ENCODE measurements at regions not wholly inside any gene's neighbourhood (a gene's known extent, or its start where the extent isn't known, plus 50 kb on each side); places are given as distances from the start of the nearest gene placed in this dataset.

DNA sequence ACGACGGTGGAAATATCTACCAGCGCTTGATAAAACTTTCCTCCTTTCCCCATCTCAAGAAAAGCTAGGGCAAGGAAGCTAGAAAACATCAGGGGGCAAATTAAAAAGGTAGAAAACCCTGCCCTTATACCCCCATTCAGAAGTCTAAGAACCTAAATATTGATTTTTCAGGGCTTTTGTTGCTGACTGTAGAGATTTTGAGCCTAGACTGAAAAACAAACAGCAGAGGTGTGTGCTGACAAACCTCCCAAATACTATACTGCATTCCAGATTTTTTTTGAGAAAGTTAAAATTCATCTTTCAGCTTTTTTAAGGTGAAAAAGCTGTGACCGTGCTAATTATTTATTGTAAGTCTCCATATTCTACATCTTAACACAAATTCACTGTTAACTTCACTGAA lies 478.3 kb upstream of the SOX5 start:
- DNase-seq (ENCODE audit: low read depth), result no peak
- TF ChIP-seq, protein P1, sequence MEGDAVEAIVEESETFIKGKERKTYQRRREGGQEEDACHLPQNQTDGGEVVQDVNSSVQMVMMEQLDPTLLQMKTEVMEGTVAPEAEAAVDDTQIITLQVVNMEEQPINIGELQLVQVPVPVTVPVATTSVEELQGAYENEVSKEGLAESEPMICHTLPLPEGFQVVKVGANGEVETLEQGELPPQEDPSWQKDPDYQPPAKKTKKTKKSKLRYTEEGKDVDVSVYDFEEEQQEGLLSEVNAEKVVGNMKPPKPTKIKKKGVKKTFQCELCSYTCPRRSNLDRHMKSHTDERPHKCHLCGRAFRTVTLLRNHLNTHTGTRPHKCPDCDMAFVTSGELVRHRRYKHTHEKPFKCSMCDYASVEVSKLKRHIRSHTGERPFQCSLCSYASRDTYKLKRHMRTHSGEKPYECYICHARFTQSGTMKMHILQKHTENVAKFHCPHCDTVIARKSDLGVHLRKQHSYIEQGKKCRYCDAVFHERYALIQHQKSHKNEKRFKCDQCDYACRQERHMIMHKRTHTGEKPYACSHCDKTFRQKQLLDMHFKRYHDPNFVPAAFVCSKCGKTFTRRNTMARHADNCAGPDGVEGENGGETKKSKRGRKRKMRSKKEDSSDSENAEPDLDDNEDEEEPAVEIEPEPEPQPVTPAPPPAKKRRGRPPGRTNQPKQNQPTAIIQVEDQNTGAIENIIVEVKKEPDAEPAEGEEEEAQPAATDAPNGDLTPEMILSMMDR (IDR thresholded peaks at IDR 0.05; ENCODE audit: insufficient read depth, low read depth, low read length), result no peak
- no peak overlapping the region for H3K4me3 ChIP-seq (ENCODE audit: low read depth, low read length)

DNA sequence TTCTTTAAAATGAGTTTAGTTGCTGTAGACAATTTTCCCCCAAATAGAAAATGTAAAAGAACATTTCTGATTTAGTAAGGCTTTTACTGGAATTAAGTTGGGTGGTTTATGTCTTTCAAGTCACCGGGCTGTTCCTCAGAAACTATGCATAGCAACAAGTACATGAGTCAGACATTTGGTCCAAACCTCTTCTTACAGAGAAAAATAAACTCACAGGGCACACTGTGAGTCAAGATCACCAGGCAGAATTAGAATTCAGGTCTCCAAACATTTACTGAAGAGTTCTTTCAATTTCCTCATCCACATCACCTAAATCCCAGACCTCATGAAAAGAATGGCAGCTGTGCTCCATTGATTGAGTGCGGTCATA lies 476.1 kb upstream of the SOX5 start:
- DNase-seq (ENCODE audit: low read depth), result peak; percentile 73
- H3K4me3 ChIP-seq (ENCODE audit: low read depth, low read length), result no peak overlapping the region
- TF ChIP-seq, protein P1 (IDR thresholded peaks at IDR 0.05; ENCODE audit: insufficient read depth, low read depth, low read length), result no peak

DNA sequence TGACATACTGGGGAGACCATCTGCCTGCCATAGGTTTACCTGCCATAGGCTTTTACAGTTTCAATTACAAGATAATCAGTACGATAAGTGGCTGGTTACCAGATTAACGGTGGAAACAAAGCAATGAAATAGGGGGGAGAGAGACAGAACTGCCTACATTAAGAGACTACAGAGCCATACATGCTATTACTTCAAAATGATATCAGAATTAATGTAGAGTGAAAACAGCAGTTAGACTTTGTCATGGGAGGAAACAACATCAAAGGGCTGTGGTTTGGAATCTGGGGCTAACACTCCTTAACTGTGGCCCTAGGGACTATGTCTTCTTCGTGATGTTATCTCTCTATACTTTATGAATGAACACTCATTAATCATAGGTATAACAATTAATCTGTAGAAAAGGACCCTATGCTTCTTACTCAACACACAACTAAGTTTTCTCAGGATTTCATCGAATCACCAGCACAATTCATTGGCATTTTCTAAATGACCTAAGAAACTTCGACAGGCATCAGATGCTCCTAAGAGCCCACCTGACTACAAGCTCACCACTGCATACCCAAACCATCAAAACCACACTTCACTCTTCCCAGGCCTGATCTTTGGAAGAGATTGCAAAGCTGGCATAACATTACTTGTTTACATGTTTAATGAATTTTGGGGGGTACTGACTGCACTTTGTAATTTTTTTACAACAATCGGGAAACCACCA lies 475.6 kb upstream of the SOX5 start:
- TF ChIP-seq, protein P1 (IDR thresholded peaks at IDR 0.05; ENCODE audit: insufficient read depth, low read depth, low read length), result no peak
- DNase-seq (ENCODE audit: low read depth), result no peak

DNA sequence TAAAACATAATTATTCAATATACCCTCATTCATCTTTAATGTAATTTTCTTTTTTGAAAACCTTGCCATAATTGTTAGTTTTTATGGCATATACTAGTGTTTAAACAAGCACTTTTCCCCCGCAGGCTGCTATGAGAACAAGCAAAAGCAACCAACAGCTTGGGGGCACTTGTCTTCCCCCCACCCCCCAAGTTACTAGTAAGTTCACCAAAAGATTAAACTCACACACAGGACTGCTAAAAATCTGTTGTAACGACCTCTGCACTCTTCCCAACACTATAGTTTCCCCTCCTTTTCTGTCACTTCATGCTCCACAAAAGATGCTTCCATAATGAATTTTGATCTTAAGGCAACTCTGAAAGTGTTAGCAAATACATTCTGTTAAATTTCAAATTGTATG lies 474.9 kb upstream of the SOX5 start:
- no peak overlapping the region for H3K4me3 ChIP-seq (ENCODE audit: low read depth, low read length)
- TF ChIP-seq, protein P1 (IDR thresholded peaks at IDR 0.05; ENCODE audit: insufficient read depth, low read depth, low read length), result no peak
- no peak for DNase-seq (ENCODE audit: low read depth)

More for the DNA sequence above, 475.6 kb upstream of the SOX5 start:
- no peak overlapping the region for H3K4me3 ChIP-seq (ENCODE audit: low read depth, low read length)

DNA sequence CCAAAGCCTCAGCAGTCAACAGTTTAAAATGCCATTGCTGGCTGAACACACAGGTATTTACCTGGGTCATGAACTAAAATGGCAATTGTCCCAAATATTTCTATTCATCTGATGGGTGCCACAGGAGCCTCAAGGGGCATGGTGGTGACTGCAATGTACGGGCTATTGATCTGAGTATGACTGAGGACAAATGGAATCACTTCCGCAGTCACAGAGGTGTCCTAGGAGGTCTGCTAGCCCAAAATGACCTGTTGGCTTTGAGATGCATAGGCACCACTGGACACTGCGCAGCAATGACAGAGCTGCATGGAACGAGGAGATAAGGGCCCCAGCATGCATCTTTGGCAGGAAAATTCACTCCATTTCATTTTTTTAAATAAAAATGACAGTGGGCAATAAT lies 474.1 kb upstream of the SOX5 start:
- DNase-seq (ENCODE audit: low read depth), result no peak
- H3K4me3 ChIP-seq (ENCODE audit: low read depth, low read length), result no peak overlapping the region
- TF ChIP-seq, protein P1 (IDR thresholded peaks at IDR 0.05; ENCODE audit: insufficient read depth, low read depth, low read length), result no peak

DNA sequence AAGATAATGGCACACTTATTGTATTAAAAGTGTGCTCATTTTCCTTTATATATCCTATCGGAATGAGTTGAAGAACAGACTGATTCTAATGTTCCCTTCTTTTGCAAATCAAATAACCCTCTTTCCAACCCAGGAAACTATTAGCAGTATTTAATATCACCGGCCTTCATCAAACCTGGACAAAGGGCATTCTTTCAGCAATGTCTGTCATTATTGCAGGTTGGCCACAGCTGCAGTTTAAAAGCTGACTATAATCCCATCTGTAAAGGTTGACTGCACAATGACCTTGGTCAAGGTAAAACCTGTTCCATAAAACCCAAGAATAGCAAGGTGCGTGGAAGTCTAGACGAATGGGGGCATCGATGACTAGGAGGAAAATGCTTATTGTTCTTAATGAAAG lies 472.3 kb upstream of the SOX5 start:
- TF ChIP-seq, protein P1 (IDR thresholded peaks at IDR 0.05; ENCODE audit: insufficient read depth, low read depth, low read length), result no peak
- DNase-seq (ENCODE audit: low read depth), result no peak
- no peak overlapping the region for H3K4me3 ChIP-seq (ENCODE audit: low read depth, low read length)

DNA sequence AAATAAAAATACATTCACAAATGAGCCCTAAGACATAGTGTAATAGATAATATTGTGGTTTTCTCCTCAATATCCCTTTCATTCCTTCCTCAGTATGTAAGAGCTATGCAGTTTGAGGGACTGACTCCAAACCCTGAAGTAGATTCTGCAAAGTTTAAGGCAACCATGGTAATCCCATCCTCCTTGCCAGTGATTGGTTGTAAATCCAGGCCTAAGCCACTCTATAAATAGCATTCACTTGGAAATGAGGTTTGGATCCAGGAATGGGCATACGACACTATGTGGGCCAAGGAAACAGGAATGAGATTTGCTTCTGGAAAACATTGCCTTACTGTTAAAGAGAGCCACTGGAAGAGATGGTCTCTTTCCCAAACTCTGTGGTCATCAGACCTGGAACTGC lies 468.7 kb upstream of the SOX5 start:
- TF ChIP-seq, protein P1 (IDR thresholded peaks at IDR 0.05; ENCODE audit: insufficient read depth, low read depth, low read length), result no peak
- DNase-seq (ENCODE audit: low read depth), result peak; percentile 17

More for the DNA sequence above, 468.7 kb upstream of the SOX5 start:
- H3K4me3 ChIP-seq (ENCODE audit: low read depth, low read length), result no peak overlapping the region

Measured in fibroblast of villous mesenchyme (primary cell).